AG04449 (cell line): ENCODE measurements at regions not wholly inside any gene's neighbourhood (a gene's known extent, or its start where the extent isn't known, plus 50 kb on each side); places are given as distances from the start of the nearest gene placed in this dataset.

Source experiments
- CTCF ChIA-PET: fragments of 350-600 bp; formaldehyde crosslinking; extraction: SDS; loops from one replicate; lab custom pipeline; 2021; ENCODE audit warnings: antibody characterized with exemption; lab: Yijun Ruan, JAX
- POLR2A ChIA-PET: fragments of 400-600, 350-600 bp; formaldehyde crosslinking; extraction: SDS; loops from one replicate; lab custom pipeline; 2020; ENCODE audit warnings: antibody characterized with exemption, inconsistent platforms; lab: Yijun Ruan, JAX
- DNase-seq: peaks from one replicate; pipeline ENCODE4 v3.0.0-alpha.2; 2010; ENCODE audit warnings: low read depth, low spot score
- H3K4me3 ChIP-seq: 2 replicates; pipeline ENCODE4 v1.5.1; 2011; ENCODE audit warnings: low read depth, mild to moderate bottlenecking, control low read depth, low read length
- TF ChIP-seq, protein P1 (sequence below): IDR thresholded peaks from one replicate; pipeline ENCODE4 v1.5.1; 2011; ENCODE audit warnings: mild to moderate bottlenecking, moderate library complexity, low read length, control low read depth, inconsistent platforms; ENCODE audit not compliant: insufficient read depth; ENCODE audit errors: missing control alignments

DNA sequence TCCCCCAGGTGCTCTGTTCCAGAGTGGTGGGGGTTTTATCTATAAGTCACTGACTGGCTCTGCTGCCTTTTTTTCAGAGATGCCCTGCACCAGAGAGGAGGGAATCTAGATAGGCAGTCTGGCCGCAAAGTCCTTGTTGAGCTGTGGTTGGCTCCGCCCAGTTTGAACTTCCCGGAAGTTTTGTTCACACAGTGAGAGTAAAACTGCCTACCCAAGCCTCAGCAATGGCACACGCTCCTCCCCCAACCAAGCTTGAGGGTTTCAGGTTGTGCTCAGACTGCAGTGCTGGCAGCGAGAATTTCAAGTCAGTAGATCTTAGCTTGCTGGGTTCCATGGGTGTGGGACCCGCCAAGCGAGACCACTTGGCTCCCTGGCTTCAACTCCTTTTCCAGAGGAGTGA, 1428.6 kb downstream of the MAT2B start:
- DNase-seq = no peak
- TF ChIP-seq, protein P1, sequence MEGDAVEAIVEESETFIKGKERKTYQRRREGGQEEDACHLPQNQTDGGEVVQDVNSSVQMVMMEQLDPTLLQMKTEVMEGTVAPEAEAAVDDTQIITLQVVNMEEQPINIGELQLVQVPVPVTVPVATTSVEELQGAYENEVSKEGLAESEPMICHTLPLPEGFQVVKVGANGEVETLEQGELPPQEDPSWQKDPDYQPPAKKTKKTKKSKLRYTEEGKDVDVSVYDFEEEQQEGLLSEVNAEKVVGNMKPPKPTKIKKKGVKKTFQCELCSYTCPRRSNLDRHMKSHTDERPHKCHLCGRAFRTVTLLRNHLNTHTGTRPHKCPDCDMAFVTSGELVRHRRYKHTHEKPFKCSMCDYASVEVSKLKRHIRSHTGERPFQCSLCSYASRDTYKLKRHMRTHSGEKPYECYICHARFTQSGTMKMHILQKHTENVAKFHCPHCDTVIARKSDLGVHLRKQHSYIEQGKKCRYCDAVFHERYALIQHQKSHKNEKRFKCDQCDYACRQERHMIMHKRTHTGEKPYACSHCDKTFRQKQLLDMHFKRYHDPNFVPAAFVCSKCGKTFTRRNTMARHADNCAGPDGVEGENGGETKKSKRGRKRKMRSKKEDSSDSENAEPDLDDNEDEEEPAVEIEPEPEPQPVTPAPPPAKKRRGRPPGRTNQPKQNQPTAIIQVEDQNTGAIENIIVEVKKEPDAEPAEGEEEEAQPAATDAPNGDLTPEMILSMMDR = no peak
- ChIA-PET POLR2A (no interaction called here), CTCF (no interaction called here)
- H3K4me3 ChIP-seq = no peak overlapping the region

DNA sequence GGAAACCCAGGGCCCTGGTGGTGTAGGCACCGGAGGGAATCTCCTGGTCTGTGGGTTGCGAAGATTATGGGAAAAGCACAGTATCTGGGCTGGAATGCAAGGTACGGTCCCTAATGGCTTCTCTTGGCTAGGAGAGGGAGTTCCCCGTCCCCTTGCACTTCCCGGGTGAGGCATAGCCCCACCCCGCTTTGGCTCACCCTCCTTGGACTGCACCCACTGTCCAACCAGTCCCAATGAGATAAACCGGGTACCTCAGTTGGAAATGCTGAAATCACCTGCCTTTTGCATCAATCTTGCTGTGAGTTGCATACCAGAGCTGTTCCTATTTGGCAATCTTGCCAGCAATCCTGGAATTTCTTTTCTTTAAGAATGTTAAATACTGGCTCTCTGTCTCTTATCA, 1429.1 kb downstream of the MAT2B start:
- H3K4me3 ChIP-seq = no peak overlapping the region
- ChIA-PET CTCF (no interaction called here), POLR2A (no interaction called here)
- TF ChIP-seq, protein P1 = no peak
- no peak for DNase-seq

DNA sequence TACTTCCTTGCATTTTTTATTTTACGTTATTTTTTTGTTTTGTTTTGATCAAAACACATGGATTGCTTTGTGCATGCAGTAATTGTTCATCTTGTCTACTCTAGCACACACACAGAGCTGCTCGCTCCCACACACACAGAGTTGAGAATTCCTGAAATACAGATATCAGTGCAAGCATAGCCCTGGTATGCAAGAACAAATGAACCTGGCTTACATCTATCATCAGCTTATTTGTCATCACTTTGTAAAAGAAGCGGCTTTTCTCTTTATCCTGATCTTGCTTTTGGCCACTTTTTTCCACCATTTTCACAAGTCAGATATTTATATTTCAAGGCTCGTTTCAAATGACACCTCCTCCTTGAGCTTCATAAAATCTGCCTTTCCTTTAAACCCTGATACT, 1435.7 kb downstream of the MAT2B start:
- ChIA-PET CTCF (no interaction called here), POLR2A (no interaction called here)
- DNase-seq = no peak
- TF ChIP-seq, protein P1 = no peak
- no peak overlapping the region for H3K4me3 ChIP-seq

DNA sequence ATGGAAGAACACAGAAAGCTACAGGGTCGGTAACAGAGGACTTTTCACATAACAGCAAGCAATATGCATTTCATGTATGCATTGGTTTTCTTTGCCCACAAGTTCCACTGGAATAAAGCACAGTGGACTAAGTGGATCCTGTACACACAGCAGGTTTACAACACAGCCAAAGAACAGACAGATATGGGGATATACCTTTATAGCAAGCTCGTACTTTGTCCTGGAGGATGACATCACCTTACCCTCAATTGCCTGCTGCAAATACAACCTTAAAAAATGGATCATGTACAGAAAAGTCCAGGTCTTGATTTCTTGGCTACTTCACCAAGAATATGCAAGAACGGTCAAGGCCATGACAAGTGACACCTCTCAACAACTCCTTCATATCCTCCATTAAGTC, 1445.5 kb downstream of the MAT2B start:
- CTCF ChIA-PET = no interaction called here

DNA sequence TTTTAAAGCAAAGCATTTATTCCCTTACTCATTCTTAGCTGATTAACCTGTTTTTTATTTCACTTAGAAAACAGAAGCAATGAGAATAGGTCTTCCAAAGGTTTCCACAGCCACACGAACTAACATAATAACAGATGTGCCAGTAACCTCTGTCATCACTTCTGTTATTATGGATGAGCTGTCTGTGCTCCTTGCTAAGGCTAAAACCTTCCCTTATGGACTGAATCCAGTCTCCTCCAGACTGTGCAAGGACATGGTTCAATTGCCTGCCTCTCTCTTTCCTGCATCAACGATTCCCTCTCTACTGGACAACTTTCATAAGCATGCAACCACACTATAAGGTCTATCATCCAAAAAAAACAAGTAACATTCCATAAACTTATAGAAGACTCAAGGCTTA, 1446.2 kb downstream of the MAT2B start:
- POLR2A ChIA-PET = no interaction called here
- no peak for DNase-seq
- CTCF ChIA-PET = no interaction called here

More for the DNA sequence above, 1445.5 kb downstream of the MAT2B start:
- TF ChIP-seq, protein P1 = no peak
- POLR2A ChIA-PET = no interaction called here
- no peak for DNase-seq
- H3K4me3 ChIP-seq = no peak overlapping the region

DNA sequence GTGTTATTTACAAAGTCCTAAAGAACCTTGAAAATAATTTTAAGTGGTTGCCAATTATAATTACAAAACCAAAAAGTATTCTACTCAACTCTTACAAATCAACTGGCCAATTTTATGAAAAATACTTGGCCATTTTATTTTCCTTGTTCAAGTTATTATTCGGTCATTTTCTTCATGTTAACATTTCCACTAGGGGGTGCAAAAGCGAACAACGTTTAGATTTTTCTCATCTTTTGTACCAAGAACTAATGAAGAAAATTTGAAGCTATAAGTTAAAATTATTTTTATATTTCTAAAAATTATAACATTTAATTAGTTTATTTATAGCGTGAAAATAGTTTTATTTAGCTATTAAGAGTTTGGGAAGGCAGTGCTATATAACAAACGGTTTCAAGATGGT, 1453.3 kb downstream of the MAT2B start:
- no peak overlapping the region for H3K4me3 ChIP-seq
- DNase-seq = no peak
- POLR2A ChIA-PET = no interaction called here
- TF ChIP-seq, protein P1 = no peak
- CTCF ChIA-PET = no interaction called here

More for the DNA sequence above, 1446.2 kb downstream of the MAT2B start:
- no peak overlapping the region for H3K4me3 ChIP-seq
- TF ChIP-seq, protein P1 = no peak
